H1 (cell line): ENCODE measurements at regions not wholly inside any gene's neighbourhood (a gene's known extent, or its start where the extent isn't known, plus 50 kb on each side); places are given as distances from the start of the nearest gene placed in this dataset.

Experiments
- CTCF ChIA-PET: fragments of 300-600 bp; sonication (Branson Sonifier 250); formaldehyde crosslinking; loops from one replicate; lab custom pipeline; 2021; ENCODE audit not compliant: partially characterized antibody; lab: Charles Lee
- POLR2A ChIA-PET: fragments of 300-600 bp; sonication (Branson Sonifier 250); formaldehyde crosslinking; loops from one replicate; lab custom pipeline; 2021; ENCODE audit warnings: inconsistent platforms; ENCODE audit not compliant: partially characterized antibody; lab: Charles Lee
- DNase-seq, 2 experiments: peaks; one replicate each; pipeline versions ENCODE4 v3.0.0 to v3.0.0-alpha.2; 2010 to 2022; ENCODE audit warnings: low spot score in 2 of 2, low read depth in 1 of 2, mixed read lengths in 1 of 2
- FAIRE-seq: peaks from 2 replicates; lab custom pipeline; 2011; peaks lifted over from hg19 to GRCh38; lab: Jason Lieb, UNC
- H2AFZ ChIP-seq: 2 replicates; pipeline ENCODE4 v1.8.1; 2012; ENCODE audit warnings: low read length, inconsistent platforms
- H2AK5ac ChIP-seq: 2 replicates; pipeline ENCODE4 v1.6.1; 2013; ENCODE audit warnings: low read depth, low read length
- H2BK120ac ChIP-seq: replicated peaks from 2 replicates; pipeline ENCODE3; 2013; ENCODE audit warnings: low read depth, low read length, inconsistent platforms
- H2BK12ac ChIP-seq: 2 replicates; pipeline ENCODE4 v1.6.1; 2013; ENCODE audit warnings: low read depth, low read length
- H2BK15ac ChIP-seq: 2 replicates; pipeline ENCODE4 v1.6.1; 2013; ENCODE audit warnings: low read length
- H2BK20ac ChIP-seq: 2 replicates; pipeline ENCODE4 v1.6.1; 2013; ENCODE audit warnings: low read length
- H2BK5ac ChIP-seq: 2 replicates; pipeline ENCODE4 v1.6.1; 2013; ENCODE audit warnings: low read depth, low read length
- H3K14ac ChIP-seq: 2 replicates; pipeline ENCODE4 v1.6.1; 2013; ENCODE audit warnings: inconsistent platforms; ENCODE audit not compliant: insufficient read length
- H3K18ac ChIP-seq: 2 replicates; pipeline ENCODE4 v1.6.1; 2013; ENCODE audit warnings: low read length; ENCODE audit errors: extremely low read depth
- H3K23ac ChIP-seq: 2 replicates; pipeline ENCODE4 v1.6.1; 2013; ENCODE audit warnings: inconsistent platforms; ENCODE audit not compliant: insufficient read length
- H3K23me2 ChIP-seq: 2 replicates; pipeline ENCODE4 v1.6.1; 2013; ENCODE audit warnings: low read depth, low read length
- H3K27ac ChIP-seq: 2 replicates; pipeline ENCODE4 v1.6.1; 2011; ENCODE audit warnings: low read depth, low read length, inconsistent platforms
- H3K27me3 ChIP-seq, 4 experiments: replicated peaks in 1 of 4; 1 replicate in 1 of 4; 2 replicates in 3 of 4; pipeline versions ENCODE4 v1.6.1 to v1.8.1; 2011 to 2013; ENCODE audit warnings: low read length in 3 of 4, mild to moderate bottlenecking in 3 of 4, inconsistent platforms in 2 of 4, mixed read lengths in 2 of 4, moderate library complexity in 1 of 4; ENCODE audit not compliant: control insufficient read depth in 3 of 4, insufficient read depth in 3 of 4; ENCODE audit errors: extremely low read depth in 1 of 4
- H3K36me3 ChIP-seq, 4 experiments: 2 replicates each; pipeline versions ENCODE4 v1.6.1 to v1.8.1; 2011 to 2013; ENCODE audit warnings: mild to moderate bottlenecking in 4 of 4, low read length in 3 of 4, moderate library complexity in 2 of 4, control low read depth in 1 of 4, inconsistent platforms in 1 of 4; ENCODE audit not compliant: insufficient read depth in 4 of 4, control insufficient read depth in 2 of 4
- H3K4ac ChIP-seq: replicated peaks from 2 replicates; pipeline ENCODE3; 2013; ENCODE audit warnings: low read length, low read depth, mixed read lengths, inconsistent platforms; ENCODE audit not compliant: insufficient read length
- H3K4me1 ChIP-seq, 4 experiments: replicated peaks in 1 of 4; 1 replicate in 1 of 4; 2 replicates in 3 of 4; pipeline versions ENCODE4 v1.6.1 to v1.8.1; 2011 to 2013; ENCODE audit warnings: low read length in 3 of 4, inconsistent platforms in 2 of 4, mixed read lengths in 1 of 4; ENCODE audit not compliant: insufficient read depth in 4 of 4, control insufficient read depth in 3 of 4
- H3K4me2 ChIP-seq, 2 experiments: 2 replicates each; pipeline versions ENCODE4 v1.6.1 to v1.8.1; 2011 to 2013; ENCODE audit warnings: low read depth in 2 of 2, low read length in 2 of 2, control low read depth in 1 of 2, inconsistent platforms in 1 of 2, mild to moderate bottlenecking in 1 of 2; ENCODE audit not compliant: insufficient read depth in 1 of 2
- H3K4me3 ChIP-seq, 4 experiments: fragments of 200-600, 300-600 bp in 1 of 4; sonication (generic), shearing (Covaris generic), sonication (Bioruptor Twin) in 1 of 4; 2 replicates each; pipeline versions ENCODE4 v1.5.1 to v1.8.1; 2011 to 2016; ENCODE audit warnings: low read length in 4 of 4, low read depth in 3 of 4, control low read depth in 2 of 4, inconsistent platforms in 2 of 4, mild to moderate bottlenecking in 2 of 4, mixed read lengths in 1 of 4, moderate library complexity in 1 of 4; ENCODE audit not compliant: insufficient read depth in 2 of 4; ENCODE audit errors: extremely low read depth in 1 of 4
- H3K56ac ChIP-seq: replicated peaks from 2 replicates; pipeline ENCODE3; 2013; ENCODE audit warnings: low read depth, mild to moderate bottlenecking, mixed read lengths, low read length, inconsistent platforms; ENCODE audit not compliant: insufficient read length
- H3K79me1 ChIP-seq: 2 replicates; pipeline ENCODE4 v1.6.1; 2013; ENCODE audit warnings: low read depth, low read length, control low read depth
- H3K79me2 ChIP-seq, 2 experiments: 2 replicates each; pipeline versions ENCODE4 v1.6.1 to v1.8.1; 2012 to 2013; ENCODE audit warnings: low read length in 2 of 2, mild to moderate bottlenecking in 2 of 2, inconsistent platforms in 1 of 2; ENCODE audit not compliant: insufficient read depth in 2 of 2, control insufficient read depth in 1 of 2
- H3K9ac ChIP-seq, 4 experiments: replicated peaks in 1 of 4; 1 replicate in 1 of 4; 2 replicates in 3 of 4; pipeline versions ENCODE4 v1.6.1 to v1.8.1; 2011 to 2013; ENCODE audit warnings: low read depth in 3 of 4, low read length in 3 of 4, control low read depth in 2 of 4, mild to moderate bottlenecking in 2 of 4, moderate library complexity in 2 of 4, inconsistent platforms in 1 of 4; ENCODE audit errors: extremely low read depth in 1 of 4
- H3K9me3 ChIP-seq, 2 experiments: 2 replicates each; pipeline versions ENCODE4 v1.6.1 to v1.8.1; 2012 to 2013; ENCODE audit warnings: mild to moderate bottlenecking in 2 of 2, moderate library complexity in 2 of 2, control low read depth in 1 of 2, inconsistent platforms in 1 of 2, low read depth in 1 of 2, low read length in 1 of 2, mixed read lengths in 1 of 2; ENCODE audit not compliant: insufficient read depth in 2 of 2
- H4K20me1 ChIP-seq, 2 experiments: replicated peaks in 1 of 2; 2 replicates each; pipeline versions ENCODE3 to v1.8.1; 2011 to 2013; ENCODE audit warnings: inconsistent platforms in 2 of 2, low read length in 2 of 2, mild to moderate bottlenecking in 1 of 2; ENCODE audit not compliant: insufficient read depth in 2 of 2, control insufficient read depth in 1 of 2
- H4K5ac ChIP-seq: 2 replicates; pipeline ENCODE4 v1.6.1; 2013; ENCODE audit warnings: low read length, low read depth, mixed read lengths, inconsistent platforms; ENCODE audit not compliant: insufficient read length
- H4K8ac ChIP-seq: 2 replicates; pipeline ENCODE4 v1.8.0; 2013; ENCODE audit warnings: mild to moderate bottlenecking, moderate library complexity, low read length, inconsistent platforms; ENCODE audit not compliant: insufficient read depth; ENCODE audit errors: extremely low read depth
- H4K91ac ChIP-seq: replicated peaks from 2 replicates; pipeline ENCODE3; 2013; ENCODE audit warnings: low read length, mixed read lengths, inconsistent platforms; ENCODE audit not compliant: insufficient read length
- POLR2A ChIP-seq, 2 experiments: IDR thresholded peaks; 1 replicate in 1 of 2; 2 replicates in 1 of 2; pipeline ENCODE4 v1.6.1; 2011; ENCODE audit warnings: low read depth in 2 of 2, low read length in 2 of 2, mild to moderate bottlenecking in 2 of 2; ENCODE audit errors: control extremely low read depth in 1 of 2
- RBBP5 ChIP-seq: IDR thresholded peaks from 2 replicates; pipeline ENCODE4 v1.7.1; 2012; ENCODE audit warnings: low read depth, mild to moderate bottlenecking, inconsistent platforms, low read length, moderate library complexity, borderline replicate concordance
- SIX5 ChIP-seq: IDR thresholded peaks from 2 replicates; pipeline ENCODE4 v1.6.1; 2011; ENCODE audit warnings: mild to moderate bottlenecking, low read depth, low read length
- WGBS, 2 experiments: shearing (Covaris generic) in 1 of 2; methylation state at CpG; one replicate each; pipeline versions ENCODE4 v1.1.6 to v1.1.7; 2013 to 2015; ENCODE audit warnings: low lambda C conversion rate in 2 of 2, mixed read lengths in 2 of 2, inconsistent platforms in 1 of 2, low coverage in 1 of 2, missing lambda C conversion rate in 1 of 2; ENCODE audit not compliant: insufficient replicate concordance in 2 of 2, insufficient coverage in 1 of 2, insufficient read length in 1 of 2; ENCODE audit errors: extremely low coverage in 1 of 2, missing lambda C conversion rate in 1 of 2; 5-methylcytosine and 5-hydroxymethylcytosine counted together

GRCh38 chr7:54915870-54916598 lies 102.8 kb upstream of the EGFR start:
- H3K36me3 ChIP-seq = no peaks in the 10 kb centered on the region
- H3K14ac ChIP-seq = no peak overlapping the region
- H3K27me3 ChIP-seq = no peaks in the 10 kb centered on the region
- H3K56ac ChIP-seq = no peak overlapping the region
- H2BK12ac ChIP-seq = no peak overlapping the region
- H2BK15ac ChIP-seq = no peak overlapping the region
- H3K4me3 ChIP-seq = no peak overlapping the region
- FAIRE-seq (no peak), DNase-seq (no peak)
- H3K23me2 ChIP-seq = no peaks in the 10 kb centered on the region
- no peak overlapping the region for H2AK5ac ChIP-seq
- no peak overlapping the region for H4K91ac ChIP-seq
- H3K4me2 ChIP-seq = no peak overlapping the region
- H2AFZ ChIP-seq = no peak overlapping the region
- WGBS, 2 experiments = 91% methylated on average over 8 of the region's 8 CpGs; no CpG with 5 or more reads in 1 of the 2 experiments
- H4K5ac ChIP-seq = no peak overlapping the region
- no peak overlapping the region for H2BK5ac ChIP-seq
- TF ChIP-seq SIX5 (no peak), POLR2A (IDR thresholded peaks at IDR 0.05; ENCODE audit: control extremely low read depth in 1 of 2, low read depth in 2 of 2, low read length in 2 of 2) (no peak), RBBP5 (no peak)
- no peak overlapping the region; the same call in 1 of the 2 replicates for H4K8ac ChIP-seq
- ChIA-PET CTCF (interaction anchor here (1.1 kb wide), 1 partner anchor 74 kb away, joined by 3 read pairs; no protein-coding TSS in a partner anchor), POLR2A (no interaction called here)
- no peak overlapping the region for H3K9ac ChIP-seq
- no peak overlapping the region for H3K23ac ChIP-seq
- H3K79me1 ChIP-seq = no peaks in the 10 kb centered on the region
- H3K18ac ChIP-seq = no peak overlapping the region
- H3K4me1 ChIP-seq = no peaks in the 10 kb centered on the region; a peak in 1 of 7 replicates
- H2BK120ac ChIP-seq = no peak overlapping the region
- H2BK20ac ChIP-seq = no peak overlapping the region
- no peaks in the 10 kb centered on the region for H3K79me2 ChIP-seq
- H3K4ac ChIP-seq = no peak overlapping the region
- H4K20me1 ChIP-seq = no peaks in the 10 kb centered on the region
- H3K27ac ChIP-seq = no peak overlapping the region
- H3K9me3 ChIP-seq = no peaks in the 10 kb centered on the region
